Activated CD4-positive, CD25-positive, alpha-beta regulatory T cell treated with anti-CD3 and anti-CD28 coated beads, Interleukin-2, amount 50 U/mL, for 16 hours (primary cell): ENCODE measurements at regions not wholly inside any gene's neighbourhood (a gene's known extent, or its start where the extent isn't known, plus 50 kb on each side); places are given as distances from the start of the nearest gene placed in this dataset.
"Not testable (repeated sequence)": the region's sequence is repeated elsewhere in the genome, so short reads cannot be mapped to it uniquely, and the experiment has no call there.

Experiments
- DNase-seq: peaks from one replicate; pipeline ENCODE4 v3.0.0-alpha.2; 2020; ENCODE audit warnings: low read depth, low spot score

DNA sequence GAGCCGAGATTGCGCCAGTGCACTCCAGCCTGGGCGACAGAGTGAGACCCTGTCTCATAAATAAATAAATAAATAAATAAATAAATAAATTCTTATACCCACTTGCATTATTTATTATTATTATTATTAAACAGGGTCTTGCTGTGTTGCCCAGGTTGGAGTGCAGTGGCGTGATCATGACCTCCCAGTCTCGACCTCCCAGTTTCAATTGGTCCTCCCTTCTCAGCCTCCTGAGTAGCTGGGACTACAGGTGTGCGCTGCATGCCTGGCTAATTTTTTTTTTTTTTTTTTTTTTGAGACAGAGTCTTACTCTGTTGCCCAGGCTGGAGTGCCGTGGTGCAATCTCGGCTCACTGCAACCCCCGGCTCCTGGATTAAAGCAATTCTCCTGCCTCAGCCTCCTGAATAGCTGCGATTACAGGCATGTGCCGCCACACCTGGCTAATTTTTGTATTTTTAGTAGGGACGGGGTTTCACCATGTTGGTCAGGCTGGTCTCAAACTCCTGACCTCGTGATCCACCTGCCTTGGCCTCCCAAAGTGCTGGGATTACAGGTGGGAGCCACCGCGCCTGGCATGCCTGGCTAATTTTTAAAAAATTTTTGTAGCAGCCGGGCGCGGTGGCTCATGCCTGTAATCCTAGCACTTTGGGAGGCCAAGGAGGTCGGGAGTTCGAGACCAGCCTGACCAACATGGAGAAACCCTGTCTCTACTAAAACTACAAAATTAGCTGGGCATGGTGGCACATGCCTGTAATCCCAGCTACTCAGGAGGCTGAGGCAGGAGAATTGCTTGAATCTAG, 150.2 kb downstream of the SEC14L1 start:
- DNase-seq = not testable (repeated sequence)

DNA sequence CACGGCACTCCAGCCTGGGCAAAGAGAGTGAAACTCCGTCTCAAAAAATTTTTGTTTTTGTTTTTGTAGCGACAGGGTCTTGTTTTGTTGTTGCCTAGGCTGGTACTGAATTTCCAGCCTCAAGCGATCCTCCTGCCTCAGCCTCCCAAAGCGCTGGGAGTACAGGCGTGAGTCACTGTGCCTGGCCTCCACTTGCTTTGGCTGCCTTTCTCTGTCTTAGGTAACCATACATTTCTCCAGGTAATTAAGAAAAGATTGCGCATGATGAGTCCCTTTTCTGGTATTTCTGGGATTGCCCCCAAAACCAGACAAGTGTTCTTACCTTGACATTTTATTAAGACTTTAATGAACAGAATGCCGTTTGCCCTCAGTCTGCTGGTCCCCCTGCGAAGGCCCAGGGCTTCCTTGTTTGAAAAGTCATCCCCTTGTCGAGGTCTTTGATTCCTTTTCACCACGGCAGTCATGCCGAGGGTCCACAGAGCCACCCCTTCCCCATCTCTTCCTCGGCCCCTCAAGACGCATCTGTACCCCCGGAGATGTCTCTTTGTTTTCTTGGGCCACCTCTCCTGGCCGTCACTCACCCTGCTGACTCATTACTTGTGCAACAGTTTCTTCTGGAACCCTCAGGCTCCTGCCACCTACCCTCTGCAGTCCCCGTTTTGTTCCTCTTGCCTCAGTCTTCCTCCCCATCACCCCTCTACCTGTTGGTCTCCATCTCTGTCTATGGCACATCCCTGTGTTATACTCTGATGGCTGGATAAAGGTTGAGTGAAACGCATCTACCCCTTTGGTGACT, 151.0 kb downstream of the SEC14L1 start:
- DNase-seq = no peak

DNA sequence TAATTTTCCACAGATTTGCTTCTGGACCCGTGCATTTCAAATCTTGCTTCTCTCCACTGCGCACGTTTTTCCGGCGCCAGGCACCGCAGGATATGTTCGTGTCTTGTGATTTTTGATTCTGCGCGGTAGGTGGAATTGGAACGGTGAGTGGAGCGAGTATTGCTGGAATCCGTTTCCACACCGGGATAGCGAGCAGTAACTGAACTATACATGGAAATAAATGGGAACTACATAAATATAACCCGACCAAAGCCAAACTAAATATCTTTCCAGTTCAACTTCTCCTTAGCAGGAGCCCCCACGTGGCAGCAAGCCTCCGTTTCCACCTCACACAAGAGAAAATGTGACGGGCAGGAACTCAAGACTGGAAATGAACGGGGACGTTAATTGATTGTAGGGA, 154.0 kb downstream of the SEC14L1 start:
- DNase-seq = no peak

DNA sequence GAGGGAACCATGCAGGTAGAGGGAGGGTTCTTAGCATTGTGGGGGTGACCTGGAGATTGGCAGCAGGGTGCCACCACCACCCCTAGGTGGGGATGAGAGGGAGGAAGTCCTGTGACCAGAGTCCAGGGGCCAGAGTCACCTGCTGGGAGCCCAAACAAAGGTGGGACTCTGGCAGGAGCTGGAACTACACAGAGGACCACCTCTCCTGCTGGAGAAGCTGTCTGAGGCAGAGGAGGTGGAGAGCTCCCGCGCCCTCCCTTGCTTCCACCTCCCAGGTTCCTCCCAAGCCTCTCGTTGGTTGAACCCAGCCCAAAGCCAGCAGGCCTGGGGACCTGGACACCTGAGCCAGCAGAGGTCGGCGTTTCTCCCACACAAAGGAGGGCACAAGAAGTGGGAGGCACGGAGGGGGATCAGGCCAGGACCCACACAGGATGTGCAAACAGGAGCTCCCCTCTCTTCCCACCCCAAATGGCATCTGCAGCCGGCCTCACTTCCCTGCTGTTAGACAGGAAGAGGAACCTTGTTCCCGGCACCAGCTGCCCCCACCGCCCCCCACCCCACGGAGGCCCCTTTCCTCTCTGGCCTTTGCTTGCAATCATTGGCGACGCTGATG, 154.6 kb downstream of the SEC14L1 start:
- DNase-seq = no peak

DNA sequence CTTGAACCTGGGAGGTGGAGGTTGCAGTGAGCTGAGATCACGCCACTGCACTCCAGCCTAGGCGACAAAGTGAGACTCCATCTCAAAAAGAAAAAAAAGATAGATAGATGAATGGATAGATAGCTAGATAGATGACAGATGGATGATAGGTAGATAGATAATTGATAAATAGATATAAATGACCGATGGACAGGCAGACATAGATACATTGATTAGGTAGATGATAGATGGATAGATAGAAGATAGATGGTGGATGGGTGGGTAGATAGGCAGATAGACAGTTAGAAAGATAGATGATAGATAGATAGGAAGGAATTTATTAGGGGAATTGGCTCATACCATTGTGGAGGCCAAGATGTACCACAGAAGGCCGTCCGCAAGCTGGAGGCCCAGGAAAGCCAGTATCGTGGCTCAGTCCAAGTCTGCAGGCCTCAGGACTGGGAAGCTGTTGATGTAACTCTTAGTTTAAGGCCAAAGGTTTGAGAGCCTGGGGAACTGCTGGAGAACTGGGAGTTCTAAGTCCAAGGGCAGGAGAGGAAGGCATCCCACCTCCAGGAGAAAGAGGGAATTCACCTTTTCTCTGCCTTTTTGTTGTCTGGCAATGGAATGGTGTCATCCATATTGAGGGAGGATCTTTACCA, 156.1 kb downstream of the SEC14L1 start:
- DNase-seq = no peak

DNA sequence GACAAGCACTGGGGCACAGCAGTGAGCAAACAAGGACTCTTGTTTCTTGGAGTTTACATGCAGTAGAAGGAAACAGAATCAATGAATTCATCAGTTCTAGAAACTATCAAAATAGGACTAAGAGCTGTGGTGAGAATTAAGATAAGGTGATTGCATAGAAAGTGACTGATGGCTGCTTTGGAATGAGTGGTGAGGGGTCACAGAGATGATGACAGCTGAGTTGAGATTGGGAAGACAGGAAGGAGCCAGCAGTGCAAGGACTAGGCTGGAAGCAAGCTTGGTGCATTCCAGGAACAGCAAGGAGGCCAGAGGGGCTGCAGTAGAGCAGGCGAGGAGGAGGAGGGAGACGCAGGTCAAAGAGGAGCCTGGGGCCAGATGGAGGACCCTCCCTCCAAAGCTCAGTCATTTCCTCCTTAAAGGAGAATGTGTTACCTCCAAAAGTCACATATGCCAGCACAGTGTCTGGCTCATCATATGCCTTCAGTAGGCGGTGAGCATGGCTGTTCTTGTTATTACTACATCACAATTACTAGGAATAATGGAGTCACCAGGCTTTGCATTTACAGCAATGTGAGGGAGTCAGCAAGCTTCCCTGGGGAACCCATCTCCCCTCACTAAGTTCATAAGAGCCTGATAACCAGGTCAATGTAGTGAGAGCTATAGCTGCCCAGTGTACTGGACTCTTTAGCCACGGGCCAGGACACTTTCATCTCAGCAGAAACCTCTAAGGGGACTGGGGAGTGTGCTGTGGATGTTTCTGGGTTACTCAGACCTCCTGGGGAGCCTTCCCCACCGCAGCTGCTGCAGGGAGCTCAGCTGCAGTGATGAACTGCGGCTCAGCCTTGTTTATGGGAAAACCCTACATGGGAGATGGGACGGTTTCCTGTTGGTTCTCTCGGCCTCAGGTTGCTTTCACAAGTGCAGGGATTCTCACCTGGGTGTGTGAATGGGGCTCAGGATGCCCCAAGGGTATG, 157.2 kb downstream of the SEC14L1 start:
- DNase-seq = no peak

DNA sequence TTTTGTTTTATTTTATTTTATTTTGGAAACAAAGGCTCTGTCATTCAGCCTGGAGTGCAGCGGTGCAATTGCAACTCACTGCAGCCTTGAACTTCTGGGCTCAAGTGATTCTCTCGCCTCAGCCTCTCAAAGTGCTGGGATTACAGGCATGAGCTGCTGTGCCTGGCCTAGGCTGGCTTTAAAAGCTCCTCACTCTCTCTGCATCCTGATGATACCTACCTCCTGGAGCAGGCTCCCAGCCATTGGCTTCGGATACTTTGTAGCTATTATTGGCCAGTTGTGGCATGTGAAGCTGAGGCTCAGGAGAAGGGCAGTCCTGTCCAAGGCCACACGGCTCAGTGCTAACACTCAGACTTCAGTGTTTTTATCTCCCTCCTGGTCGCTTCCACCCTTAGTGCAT, 158.0 kb downstream of the SEC14L1 start:
- DNase-seq = no peak

DNA sequence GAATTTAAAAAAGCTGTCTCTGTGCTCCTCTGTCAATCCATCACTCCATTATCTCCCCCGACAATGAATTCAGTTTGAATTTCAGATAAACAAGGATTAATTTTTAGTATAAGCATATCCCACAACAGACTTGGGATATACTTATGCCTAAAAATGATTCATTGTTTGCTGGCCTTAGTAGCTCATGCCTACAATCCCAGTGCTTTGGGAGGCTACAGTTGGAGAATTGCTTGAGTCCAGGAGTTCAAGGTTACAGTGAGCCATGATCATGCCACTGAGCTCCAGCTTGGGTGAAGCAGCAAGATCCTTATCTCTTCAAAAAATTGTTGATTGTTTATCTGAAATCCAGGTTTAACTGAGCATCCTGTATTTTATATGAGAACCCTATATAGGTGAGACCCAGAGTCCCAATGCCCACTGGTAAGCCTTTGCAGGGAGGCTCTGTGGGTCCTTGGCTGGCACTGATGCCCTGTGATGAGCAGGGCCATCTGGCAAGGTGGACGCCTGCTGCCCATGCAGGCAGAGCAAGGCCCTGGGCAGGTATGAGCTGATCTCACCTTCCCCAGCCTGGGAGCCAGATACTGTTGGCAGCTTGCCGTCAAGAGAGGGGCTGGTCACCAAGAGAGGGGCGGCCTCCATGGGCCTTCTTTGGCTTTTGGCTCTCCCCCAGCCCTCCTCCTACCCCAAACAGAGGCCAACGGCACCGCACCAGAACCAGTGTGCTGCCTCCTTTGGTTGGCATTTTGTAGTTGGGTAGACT, 158.7 kb downstream of the SEC14L1 start:
- DNase-seq = no peak

DNA sequence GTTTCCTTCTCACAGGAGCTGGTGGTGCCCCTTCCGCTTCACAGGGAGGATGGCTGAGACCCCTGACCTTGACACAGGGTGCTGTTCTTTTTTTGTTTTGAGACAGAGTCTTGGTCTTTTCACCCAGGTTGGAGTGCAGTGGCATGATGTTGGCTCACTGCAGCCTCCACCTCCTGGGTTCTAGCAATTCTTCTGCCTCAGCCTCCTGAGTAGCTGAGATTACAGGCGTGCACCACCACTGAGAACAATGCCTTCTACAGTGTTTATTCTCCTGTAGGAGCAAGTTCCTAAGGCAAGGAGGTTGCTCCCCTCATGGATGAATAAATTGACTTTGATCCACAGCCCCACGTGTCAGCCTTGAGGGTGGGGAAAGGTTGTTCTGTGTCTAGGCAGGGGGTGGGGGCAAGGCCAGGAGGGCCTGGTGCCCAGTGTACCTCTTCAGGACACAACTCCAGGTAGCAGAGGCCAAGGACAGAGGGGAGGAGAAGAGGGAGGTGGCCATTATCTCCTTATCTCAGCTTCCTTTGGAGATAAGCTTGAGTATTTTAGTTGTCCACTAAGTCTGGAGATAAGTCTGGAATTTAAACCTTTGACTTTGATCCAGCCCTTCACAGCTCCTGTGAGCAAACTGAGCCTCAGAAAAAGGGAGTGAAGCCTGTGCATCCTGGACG, 159.4 kb downstream of the SEC14L1 start:
- no peak for DNase-seq

DNA sequence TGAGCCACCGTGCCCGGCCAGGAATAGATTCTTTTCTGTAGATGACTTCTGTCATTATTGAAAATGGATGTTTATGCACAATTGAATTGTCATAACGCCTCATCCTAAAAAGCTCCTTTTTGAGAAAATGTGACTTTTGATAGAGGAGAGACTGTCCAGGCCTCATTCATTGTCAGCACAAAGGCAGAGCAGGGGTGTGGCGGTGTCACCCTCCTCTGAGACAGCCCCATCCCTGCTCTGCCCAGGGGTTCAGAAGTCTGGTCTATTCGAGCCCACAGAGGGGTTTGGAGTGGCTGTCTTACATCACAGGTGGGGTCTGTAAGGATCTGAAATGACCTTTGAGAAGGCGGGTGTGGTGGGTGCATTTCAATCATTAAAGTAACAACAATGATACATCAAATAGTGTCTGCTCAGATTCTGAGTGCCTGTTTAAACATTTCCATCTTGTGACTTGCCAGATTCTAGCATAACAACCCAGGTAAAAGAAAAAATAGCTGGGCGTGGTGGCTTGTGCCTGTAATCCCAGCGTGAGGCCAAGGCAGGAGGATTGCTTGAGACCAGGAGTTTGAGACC, 161.0 kb downstream of the SEC14L1 start:
- no peak for DNase-seq

DNA sequence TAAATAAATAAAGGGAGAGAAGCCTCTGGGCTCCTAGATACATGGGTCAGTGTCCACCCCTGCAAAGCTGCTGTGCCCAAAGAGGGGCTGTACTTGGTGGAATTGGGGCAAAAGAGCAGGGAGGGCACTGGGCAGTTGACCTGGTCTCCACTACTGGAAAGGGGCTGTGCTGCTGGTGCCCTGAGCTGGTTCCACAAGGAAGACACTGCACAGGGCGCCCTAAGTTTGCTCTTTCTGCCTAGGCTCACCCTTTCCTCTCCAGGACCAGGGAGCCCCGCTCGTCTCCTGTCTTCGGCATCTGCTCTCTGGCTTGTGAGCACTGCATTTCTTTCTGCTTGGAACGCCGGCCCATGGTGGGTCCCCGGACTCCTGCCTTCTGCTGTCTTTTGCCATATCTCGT, 161.9 kb downstream of the SEC14L1 start:
- DNase-seq = no peak

DNA sequence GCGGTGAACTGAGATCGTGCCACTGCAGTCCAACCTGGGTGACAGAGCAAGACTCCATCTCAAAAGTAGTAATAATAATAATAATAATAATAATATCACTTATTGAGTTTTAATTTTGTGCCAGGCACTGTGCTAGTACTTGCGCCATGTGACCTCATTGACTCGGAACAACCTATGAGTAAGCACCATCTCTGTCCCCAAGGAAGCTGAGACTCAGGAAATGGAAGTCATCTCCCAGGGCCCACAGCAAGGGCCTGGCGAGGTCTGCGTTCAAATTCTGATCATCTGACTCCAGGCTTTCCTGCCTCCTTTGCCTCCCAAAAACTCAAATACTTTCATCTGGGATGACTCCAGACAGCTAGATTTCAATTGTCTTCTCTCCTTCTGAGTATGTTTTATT, 162.9 kb downstream of the SEC14L1 start:
- no peak for DNase-seq

DNA sequence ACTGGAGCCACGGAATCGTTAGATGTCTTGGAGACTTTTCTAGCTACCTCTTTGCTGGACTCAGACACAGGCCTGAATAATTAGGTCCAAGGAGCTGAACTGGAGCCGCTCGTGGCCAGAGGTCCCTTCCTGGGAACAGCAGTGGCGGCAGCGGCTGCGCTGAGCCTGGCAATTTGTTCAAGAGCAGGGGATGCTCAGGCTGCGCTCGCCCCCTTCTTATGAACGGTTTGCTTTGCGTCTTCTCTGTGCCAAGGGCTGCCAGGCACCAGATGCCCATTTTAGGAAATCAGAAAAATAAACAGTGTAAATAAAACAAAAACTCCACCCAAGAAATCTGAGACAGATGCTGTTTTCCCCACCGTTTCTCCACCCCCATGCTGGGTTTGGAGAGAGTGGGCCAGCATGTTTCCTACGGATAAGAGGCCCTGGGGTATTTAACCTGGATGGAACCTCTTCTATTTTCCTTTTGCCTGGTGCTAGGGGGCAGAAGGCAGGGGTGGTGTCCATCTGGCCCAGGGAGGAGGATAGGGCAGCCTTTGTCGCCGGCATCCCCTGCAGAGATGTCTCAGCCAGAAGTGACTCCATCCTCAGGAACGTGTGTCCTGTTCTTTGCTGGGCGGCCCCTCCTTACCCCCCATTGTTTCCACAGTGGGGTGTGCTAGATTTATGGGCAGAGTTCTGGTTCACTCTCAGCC, 163.4 kb downstream of the SEC14L1 start:
- no peak for DNase-seq

DNA sequence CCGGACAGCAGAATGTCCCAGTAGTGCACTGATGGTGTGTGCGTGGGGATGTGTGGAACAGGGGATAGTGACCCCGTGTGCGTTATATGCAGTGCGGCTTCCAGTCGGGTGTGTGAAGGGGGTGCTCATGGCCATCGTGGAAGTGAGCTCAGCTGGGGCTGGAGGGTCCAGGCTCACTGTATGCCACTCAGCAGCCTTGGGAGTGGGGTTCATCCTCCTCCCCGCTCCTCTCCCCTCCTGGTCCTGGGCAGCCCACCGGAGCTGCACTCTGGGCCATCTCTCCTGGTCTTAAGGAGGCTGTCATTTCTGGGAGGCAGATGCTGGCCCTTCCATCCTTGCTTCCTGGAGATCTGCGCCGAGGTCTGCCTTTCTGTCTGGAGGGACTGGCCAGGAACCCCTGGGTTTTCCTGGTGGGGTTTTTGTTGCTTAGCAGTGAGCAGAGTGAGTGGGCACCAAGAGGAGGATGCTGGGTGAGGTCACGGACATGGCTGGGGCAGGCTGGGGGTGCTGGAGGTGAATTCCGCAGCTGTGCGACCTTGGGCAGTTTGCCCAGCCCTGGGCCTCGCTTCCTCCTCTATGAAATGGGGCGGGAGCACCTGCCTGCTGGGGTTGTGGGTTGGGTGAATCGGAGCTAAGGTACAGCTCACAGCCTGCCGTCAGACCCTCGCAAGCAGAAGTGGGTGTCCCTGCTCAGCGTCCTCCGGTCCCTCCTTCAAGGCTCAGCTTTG, 164.1 kb downstream of the SEC14L1 start:
- no peak for DNase-seq

DNA sequence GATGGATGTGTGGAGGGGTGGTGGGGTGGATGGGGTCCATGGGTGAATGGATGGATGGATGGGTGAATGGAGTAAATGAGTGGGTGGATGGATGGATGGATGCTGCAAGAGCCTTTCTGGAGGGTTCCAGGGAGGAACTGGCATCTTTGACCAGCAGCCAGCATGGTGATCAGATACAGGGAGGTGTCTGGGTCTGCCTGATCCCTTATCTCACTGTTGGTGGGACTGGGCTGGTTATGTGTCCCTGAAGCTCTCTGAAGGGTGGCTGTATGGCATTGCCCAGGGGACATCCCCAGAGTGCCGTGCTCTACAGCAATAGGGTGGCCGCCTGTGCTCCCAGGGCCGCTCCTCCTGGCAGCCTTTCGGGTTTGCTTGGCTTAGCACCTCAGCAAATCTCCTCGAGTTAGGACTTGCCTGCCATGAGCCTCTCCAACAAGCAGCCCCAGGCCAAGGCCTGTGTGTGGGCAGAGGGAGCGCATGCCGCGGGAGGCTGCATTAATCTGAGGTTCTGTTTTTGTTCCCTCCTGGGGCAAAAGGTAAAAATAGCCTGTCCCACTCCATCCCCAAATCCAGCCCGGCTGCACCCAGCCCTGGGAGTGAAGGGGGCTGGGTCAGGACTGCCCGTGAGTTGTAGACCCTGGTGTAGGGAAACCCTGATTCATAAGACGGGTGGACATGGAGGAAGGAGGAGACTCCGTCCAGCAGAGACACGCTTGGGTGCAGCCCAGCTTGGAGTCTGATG, 165.4 kb downstream of the SEC14L1 start:
- no peak for DNase-seq

DNA sequence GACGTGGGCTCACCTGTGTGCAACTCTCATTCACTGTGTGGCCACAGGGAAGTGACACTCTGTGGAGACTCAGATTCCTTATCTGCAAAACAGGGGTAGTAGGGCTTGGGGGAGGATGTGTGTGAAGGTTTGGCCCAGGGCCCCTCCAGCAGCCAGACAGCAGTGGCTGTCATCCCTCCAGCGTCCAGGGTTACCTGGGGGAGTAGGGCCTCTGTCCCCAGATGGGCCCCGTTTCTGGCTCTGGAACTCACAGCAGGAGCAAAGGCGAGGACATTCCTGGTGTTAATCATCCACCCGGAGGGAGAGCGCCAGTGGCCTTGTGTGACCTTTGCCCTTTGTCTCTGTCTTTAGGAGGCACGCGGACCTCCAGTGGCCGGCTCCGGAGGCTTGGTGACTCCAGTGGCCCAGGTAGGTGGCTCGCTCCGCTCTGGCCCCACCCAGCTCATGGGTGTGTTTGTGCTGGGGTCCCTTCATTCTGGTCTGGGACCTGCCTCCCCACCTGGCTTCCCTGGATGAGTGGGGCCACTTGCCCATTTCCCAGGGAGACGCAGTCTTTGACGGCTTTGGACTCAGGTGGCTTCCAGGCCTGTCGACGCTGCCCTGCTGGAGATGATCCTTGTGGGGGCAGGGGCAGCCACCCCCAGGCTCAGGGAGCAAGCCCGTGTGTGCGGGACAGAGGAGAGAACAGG, 166.2 kb downstream of the SEC14L1 start:
- DNase-seq = no peak
